ENCODE measurements at regions not wholly inside any gene's neighbourhood (a gene's known extent, or its start where the extent isn't known, plus 50 kb on each side); places are given as distances from the start of the nearest gene placed in this dataset.
A peak's percentile ranks its signal among the peaks of the same experiment; 100 is the strongest.

GRCh38 chr1:234875328-234875952 is 253.2 kb downstream of the TOMM20 start:
- DNase-seq, result no peak

- DNase-seq, result peak; percentile 91
Observed at GRCh38 chr1:234874291-234875288, 254.0 kb downstream of the TOMM20 start.

DNA sequence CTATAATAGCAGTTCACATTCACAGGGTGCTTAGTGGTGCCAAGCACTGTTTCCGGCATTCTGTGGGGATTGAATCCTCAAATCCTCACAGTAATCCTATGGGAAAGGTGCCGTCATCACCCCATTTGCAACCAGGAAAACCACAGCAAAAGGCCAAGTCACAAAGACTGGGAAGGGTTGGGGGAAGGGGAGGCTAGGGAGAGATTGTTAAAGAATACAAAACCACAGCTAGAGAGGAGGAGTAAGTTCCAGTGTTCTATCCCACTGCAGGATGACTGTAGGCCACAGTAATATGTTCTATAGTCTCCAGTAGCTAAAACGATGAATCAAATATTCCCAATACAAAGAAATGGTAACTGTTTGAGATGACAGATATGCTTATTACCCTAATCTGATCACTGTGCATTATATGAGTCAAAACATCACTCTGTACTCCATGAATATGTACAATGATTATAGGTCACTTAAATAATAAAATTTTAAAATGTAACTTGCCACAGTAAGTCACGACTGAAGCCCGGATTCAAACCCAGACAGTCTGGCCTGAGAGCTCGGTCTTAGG is 256.8 kb downstream of the TOMM20 start:
- DNase-seq, result peak; percentile 63

- DNase-seq, result peak; percentile 61
Observed at GRCh38 chr1:234871039-234871709, 257.5 kb downstream of the TOMM20 start.

GRCh38 chr1:234870020-234870981 is 258.3 kb downstream of the TOMM20 start:
- no peak for DNase-seq

- no peak for DNase-seq
Observed at GRCh38 chr1:234869182-234870019, 259.2 kb downstream of the TOMM20 start.

- DNase-seq, result no peak
Observed at GRCh38 chr1:234868296-234869147, 258.5 kb upstream of the IRF2BP2 start.

DNA sequence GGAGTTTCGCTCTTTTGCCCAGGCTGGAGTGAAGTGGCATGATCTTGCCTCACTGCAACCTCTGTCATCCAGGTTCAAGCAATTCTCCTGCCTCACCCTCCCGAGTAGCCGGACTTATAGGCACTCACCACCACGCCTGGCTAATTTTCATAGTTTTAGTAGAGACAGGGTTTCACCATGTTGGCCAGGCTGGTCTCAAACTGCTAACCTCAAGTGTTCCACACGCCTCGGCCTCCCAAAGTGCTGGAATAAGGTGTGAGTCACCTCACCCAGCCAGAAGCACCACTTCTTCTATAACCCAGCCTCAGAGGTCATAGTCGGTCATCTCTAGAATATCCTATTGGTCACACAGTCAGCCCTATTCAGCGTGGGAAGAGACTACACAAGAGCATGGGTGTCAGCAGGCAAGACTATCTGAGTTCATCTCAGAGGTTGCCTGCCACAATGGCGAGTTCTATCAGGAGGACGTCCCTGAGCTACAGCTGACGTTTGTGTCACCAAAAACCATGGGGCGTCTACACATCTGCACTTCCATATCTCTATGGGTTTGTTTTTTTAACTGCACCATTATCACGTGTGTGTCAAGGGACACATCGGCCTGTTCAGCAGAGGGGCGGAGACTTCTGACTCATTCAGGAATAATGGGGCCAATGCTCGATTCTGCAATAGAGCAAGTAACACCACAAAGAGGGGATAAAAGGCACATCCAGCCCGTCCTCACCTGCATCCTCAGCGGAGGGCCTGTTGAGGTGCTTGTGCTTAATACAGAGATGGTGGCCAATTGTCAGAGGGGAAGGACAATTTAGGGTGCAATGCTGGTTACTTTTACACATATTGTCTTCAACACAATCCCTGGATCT is 256.3 kb upstream of the IRF2BP2 start:
- peak; percentile 94 for DNase-seq

- no peak for DNase-seq
Observed at GRCh38 chr1:234865171-234866006, 255.4 kb upstream of the IRF2BP2 start.

GRCh38 chr1:234864116-234864515 is 254.1 kb upstream of the IRF2BP2 start:
- DNase-seq, result no peak

DNA sequence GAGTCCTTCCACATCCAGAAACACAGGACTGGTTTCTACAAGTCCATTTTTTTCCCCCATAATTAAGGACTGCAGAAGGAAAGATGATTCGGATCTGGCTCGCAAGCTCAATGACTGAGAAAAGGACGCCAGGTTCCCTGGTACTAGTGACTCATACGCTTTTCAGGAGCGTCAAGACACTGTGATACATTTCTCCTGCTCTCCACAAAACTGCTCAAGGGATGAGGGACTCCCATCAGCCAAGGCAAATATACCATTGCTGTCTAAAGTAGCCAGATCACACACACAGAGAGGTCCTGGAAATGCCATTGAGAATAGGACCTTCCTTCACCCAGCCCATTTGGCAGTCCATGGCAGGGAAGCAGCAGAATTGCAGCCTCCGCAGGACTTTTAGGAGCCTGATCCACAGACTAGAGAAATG is 253.6 kb upstream of the IRF2BP2 start:
- DNase-seq, result no peak

DNA sequence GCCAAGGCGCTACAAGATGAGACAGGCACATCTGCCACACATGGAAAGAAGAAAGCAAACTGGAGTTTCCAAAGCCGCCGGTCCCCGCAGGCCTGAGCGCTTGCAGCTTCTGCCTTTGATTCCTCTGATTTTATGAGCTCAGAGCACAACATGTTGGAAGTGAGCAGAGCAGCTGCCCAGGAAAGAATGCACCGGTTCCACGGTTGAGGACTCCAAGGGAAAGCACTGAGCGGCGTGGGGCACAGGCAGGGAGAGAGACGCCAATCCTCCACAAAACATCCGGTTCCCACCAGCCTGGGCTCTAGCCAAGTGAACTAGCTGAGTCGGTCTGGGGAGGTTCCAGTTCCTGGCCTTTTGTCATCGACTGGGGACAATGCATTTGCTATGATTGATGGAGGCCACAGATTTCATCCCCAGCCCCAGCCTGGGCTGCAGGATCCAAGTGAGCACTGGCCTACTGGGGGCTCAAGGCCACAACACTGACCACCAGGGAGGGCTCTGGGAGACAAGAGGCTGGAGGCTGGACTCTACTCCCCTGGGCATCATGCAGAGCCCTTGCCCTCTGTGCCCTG is 253.1 kb upstream of the IRF2BP2 start:
- DNase-seq, result no peak

DNA sequence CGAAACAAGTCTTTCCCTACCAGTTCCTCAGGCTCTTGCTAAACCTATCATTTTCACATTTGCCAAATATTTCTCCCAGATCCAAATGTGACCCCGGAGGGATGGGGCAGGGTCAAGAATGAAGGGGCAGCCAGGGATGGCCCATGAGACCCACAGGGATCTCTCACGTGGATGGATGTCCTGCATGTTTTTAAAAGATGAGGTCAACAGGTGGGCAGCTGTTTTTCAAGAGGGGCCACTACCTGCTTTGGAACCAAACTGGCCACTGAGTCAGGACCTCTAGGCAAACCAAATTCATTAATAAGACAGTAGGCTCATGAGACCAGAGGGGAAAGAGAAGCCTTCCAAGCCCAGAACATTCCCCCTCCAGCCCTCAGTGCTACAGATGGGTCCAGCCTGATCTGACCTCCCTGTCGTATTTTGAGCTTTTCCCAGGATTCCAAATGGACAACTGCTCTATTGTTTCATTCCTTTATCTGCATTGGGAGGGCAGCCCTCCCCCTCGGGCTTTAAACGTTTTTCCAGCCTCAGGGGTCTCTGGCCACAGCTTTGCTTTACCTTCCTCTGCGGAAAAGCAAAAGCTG is 252.5 kb upstream of the IRF2BP2 start:
- no peak for DNase-seq

DNA sequence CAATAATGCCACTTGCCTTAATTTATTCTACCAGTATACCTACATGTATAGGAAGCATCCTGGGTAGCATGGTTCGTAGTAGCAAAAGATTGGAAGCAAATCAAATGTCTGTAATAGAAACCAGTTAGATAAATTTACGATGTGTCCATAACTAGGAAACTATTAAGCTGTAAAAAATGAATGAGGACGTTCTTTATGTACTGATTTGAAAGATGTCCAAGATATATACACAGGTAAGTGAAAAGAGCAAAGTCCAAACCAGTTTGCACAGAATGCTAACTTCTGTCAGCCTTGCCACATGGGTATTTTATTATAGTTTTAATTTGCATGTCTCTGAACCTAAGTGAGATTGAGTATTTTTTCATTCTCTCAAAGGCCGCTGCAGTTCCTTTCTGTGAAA is 251.8 kb upstream of the IRF2BP2 start:
- DNase-seq, result no peak

GRCh38 chr1:234861024-234861620 is 251.1 kb upstream of the IRF2BP2 start:
- DNase-seq, result no peak

- DNase-seq, result no peak
Observed at GRCh38 chr1:234858722-234859121, 248.7 kb upstream of the IRF2BP2 start.

DNA sequence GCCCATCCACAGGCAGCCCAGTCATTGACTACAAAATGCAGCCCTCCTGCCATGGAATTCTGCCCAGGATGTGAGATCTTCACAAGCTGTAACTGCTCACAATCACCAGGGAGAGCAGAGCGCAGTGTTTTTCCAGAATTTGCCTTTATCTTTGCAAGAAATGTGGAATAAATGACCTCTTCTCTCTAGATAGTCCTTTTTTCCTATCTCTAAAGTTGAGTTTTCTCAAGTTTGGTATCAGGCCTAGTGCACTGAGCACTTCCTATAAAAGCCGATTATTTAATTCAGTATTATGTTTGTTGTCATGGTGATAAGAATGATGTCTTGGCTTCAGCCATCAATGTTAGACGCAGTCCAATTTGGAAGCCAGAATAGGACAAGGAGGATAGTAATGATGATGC is 246.9 kb upstream of the IRF2BP2 start:
- no peak for DNase-seq
